CD4-positive, alpha-beta T cell treated with Interleukin-4 for 1 hour (primary cell): ENCODE measurements at regions not wholly inside any gene's neighbourhood (a gene's known extent, or its start where the extent isn't known, plus 50 kb on each side); places are given as distances from the start of the nearest gene placed in this dataset.
"Not testable (repeated sequence)": the region's sequence is repeated elsewhere in the genome, so short reads cannot be mapped to it uniquely, and the experiment has no call there.

ENCODE experiments used
- DNase-seq, 2 donors: peaks; one replicate each; pipeline ENCODE4 v3.0.0-alpha.2; 2020 to 2022

- not testable (repeated sequence) for DNase-seq
Observed at GRCh38 chr6:12554820-12555219, 161.7 kb upstream of the PHACTR1 start.

GRCh38 chr6:12555267-12555666 lies 161.3 kb upstream of the PHACTR1 start:
- DNase-seq = no peak

- DNase-seq = no peak
Observed at GRCh38 chr6:12555781-12556180, 160.8 kb upstream of the PHACTR1 start.

GRCh38 chr6:12557765-12558164 lies 158.8 kb upstream of the PHACTR1 start:
- no peak for DNase-seq

DNA sequence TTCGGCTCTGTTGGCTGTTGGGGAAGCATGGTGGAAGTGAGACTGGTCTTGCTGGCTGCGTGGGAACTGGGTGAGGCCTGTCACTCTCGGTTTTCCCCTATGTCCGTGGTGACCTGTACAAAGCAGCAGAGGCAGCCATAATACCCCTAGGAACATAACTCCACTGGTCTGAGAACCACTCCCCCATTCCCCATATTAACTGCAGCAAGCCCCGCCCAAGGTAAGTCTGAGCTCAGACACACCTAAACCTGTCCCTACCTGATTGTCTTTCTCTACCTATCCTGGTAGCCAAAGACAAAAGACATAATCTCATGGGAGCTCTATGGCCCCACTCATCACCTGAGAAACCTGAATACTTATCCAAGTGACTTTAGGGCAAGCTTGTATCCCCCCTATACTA lies 156.3 kb upstream of the PHACTR1 start:
- no peak for DNase-seq

- no peak for DNase-seq
Observed at GRCh38 chr6:12566618-12567123, 149.9 kb upstream of the PHACTR1 start.

- DNase-seq = no peak
Observed at GRCh38 chr6:12567682-12568081, 148.9 kb upstream of the PHACTR1 start.

- no peak for DNase-seq
Observed at GRCh38 chr6:12569646-12570045, 146.9 kb upstream of the PHACTR1 start.

DNA sequence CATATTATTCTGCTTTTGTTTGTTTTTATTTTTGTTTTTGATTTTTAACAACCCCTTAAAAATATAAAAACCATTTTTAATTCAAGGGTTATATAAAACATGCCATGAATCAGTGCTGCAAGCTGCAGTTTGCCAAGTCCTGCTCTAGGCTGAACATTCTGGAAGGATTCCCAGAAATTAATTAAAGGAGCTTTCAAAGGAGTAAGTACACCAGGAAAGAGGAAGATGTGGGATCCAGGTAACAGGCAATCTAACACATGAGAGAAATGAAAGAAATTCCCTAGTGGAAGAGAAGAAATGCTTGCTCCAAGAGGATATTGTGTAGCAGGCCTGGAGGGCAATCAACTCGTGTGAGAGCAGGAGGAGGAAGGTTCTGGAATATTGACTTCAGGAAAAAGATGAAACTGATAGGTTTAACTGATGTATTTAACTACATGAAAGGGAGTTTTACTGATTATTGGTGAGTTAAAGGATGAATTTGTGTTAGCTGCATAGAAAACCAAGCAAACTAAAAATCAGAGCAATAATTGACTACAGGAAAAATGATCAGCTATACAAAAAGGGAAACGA lies 146.0 kb upstream of the PHACTR1 start:
- DNase-seq = no peak

DNA sequence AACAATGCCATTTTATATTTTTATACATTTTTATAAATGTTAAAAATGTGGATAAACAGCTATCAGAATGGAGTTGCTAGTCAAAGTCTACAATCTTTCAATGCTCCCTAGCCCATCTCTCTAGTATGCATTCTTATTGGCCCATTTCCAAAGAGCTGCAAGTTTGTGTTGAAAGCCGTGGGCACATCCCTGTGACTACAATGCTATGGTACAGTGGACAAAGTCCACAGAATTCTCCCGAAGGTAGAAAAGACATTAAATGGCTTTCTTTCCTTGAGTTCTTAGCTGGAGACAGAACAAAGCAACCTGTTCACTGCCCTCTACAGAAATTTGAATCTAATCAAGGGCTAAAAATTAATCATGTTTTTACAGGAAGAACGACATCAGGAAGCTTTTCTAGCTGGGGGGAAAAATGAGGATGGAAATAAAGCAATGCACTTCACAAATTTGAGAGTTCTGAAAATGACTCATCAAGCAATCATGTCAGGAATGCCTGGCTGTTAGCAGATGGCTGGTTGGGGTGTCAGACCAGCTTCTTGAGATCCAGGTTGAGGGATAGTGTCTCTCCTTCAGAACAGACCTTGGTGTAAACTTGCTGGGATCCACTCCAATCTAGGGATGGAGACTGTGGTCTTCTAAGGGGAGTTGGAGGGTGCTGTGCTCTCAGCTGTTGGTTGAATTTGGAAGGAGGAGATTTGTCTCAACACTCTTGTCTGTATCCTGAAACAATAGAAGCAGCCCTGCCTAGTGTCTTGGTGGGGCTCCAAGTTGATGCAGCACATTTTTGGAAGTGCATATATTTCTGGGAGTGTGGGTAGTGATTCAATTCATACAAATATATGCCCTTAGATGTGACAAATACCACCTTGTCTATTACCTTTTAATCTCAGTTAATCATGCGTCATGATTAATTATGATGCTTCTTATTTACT lies 143.4 kb upstream of the PHACTR1 start:
- DNase-seq = no peak

DNA sequence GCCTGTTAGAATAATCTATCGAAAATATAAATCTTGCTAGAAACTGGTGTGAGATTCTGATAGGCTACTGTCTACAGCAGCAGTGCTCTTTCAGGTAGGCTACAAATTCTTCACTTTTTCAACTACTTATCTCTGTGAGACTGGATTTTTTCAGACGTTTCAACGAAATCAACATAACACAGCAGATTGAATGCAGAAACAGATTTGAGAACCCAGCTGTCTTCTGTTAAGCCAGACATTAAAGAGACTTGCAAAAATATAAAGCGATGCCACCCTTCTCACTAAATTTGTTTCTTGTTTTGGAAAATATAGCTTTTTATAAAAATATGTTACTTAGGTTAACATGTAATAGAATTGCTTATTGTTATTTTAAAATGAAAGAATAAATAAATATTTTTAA lies 140.6 kb upstream of the PHACTR1 start:
- DNase-seq = no peak

DNA sequence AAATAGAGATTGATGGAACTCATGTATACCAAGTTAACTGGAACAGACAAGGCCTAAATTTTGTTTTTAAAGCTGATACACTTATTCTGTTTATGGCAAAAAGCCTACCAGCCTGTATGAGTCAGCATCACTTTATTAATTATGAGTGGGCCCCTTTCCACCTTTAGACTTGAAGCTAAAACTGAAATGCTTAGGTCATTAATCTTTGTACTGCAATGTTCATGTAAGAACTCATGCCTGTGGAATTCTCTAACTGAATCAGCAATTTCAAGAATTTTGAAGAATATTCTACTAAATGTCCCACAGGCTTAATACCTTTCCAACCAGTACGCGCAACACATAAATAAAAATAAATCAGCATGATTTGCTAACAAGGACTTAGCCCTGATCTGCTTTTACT lies 140.2 kb upstream of the PHACTR1 start:
- no peak for DNase-seq

GRCh38 chr6:12577124-12577850 lies 139.3 kb upstream of the PHACTR1 start:
- DNase-seq = no peak

GRCh38 chr6:12578097-12578496 lies 138.5 kb upstream of the PHACTR1 start:
- DNase-seq = no peak

DNA sequence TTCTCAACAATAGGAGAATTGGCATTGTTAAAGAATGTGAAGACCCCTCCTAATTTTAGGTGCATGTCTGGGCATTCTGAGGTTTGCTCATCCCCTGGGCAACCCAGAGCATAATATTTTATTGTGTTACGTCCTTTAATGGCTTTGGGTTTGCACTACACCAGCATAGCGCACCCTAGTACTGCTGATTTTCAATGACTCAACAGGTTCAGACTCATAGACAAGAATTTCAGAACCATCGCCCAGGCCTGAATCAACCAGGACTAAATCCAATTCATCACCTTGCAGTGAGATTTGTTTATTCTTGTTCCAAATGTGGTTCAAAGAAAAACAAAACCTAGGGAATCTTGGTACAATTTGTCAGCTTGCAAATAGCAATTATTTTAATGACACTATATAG lies 137.8 kb upstream of the PHACTR1 start:
- no peak for DNase-seq

- DNase-seq = no peak
Observed at GRCh38 chr6:12580290-12580689, 136.3 kb upstream of the PHACTR1 start.

DNA sequence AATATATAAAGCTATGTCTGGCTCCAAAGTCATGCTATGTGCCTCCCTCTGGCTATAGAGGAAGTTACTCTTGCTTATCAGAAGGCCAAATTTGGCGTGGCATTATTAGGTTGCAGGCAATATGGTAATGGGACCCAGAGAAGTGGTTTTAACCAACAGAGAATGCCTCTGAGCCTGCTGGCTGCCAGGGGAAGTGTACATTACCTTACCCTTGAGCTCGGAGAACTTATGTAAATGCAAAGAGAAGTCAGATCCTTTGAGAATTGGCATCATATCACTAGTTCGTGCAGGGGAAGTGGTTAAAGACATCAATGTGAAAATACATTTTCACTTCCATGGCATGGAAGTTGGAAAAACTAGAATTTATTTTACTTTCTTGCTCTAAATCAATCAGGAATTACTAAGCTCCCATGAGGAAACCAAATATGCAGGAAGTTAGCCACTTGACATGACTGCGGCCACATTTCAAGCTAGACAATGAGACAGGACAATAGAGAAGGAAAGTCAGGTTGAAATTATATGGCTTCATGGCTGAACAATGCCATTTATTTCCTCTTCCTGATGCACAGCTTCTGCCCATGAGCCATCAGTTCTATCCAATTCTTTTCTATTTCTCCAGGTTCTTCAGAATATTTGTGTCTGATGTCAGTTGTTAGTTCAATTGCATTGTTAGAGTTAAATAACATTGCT lies 134.0 kb upstream of the PHACTR1 start:
- DNase-seq = no peak

- no peak for DNase-seq
Observed at GRCh38 chr6:12584631-12585405, 131.7 kb upstream of the PHACTR1 start.

GRCh38 chr6:12585497-12585958 lies 131.0 kb upstream of the PHACTR1 start:
- no peak for DNase-seq

- no peak for DNase-seq
Observed at GRCh38 chr6:12586721-12587480, 129.7 kb upstream of the PHACTR1 start.

- no peak for DNase-seq
Observed at GRCh38 chr6:12590901-12591300, 125.7 kb upstream of the PHACTR1 start.
